DOHH2 (cell line): ENCODE measurements at regions not wholly inside any gene's neighbourhood (a gene's known extent, or its start where the extent isn't known, plus 50 kb on each side); places are given as distances from the start of the nearest gene placed in this dataset.

Source experiments
- H3F3A ChIP-seq: fragments of 200-600 bp; sonication (generic), shearing (Covaris generic); 2 replicates; pipeline ENCODE4 v1.6.0; 2016; ENCODE audit warnings: antibody characterized with exemption, mild to moderate bottlenecking; ENCODE audit not compliant: control insufficient read depth, insufficient read depth
- H3K27ac ChIP-seq: fragments of 200-600 bp; sonication (generic); 2 replicates; pipeline ENCODE4 v1.5.1; 2014; ENCODE audit warnings: low read depth, mild to moderate bottlenecking, low read length, moderate library complexity
- H3K27me3 ChIP-seq: fragments of 200-600 bp; sonication (generic); 2 replicates; pipeline ENCODE4 v1.6.1; 2014; ENCODE audit warnings: mild to moderate bottlenecking, low read length, mixed read lengths; ENCODE audit not compliant: control insufficient read depth
- H3K36me3 ChIP-seq: fragments of 200-600 bp; sonication (generic); 2 replicates; pipeline ENCODE4 v1.6.1; 2014; ENCODE audit warnings: mild to moderate bottlenecking, low read length, moderate library complexity, mixed read lengths; ENCODE audit not compliant: control insufficient read depth
- H3K4me1 ChIP-seq: fragments of 200-600 bp; sonication (generic); 2 replicates; pipeline ENCODE4 v1.6.1; 2014; ENCODE audit warnings: mild to moderate bottlenecking, low read length, mixed read lengths; ENCODE audit not compliant: control insufficient read depth
- H3K4me2 ChIP-seq: fragments of 200-600 bp; sonication (generic); 2 replicates; pipeline ENCODE4 v1.6.0; 2014; ENCODE audit warnings: mild to moderate bottlenecking, low read length, moderate library complexity
- H3K4me3 ChIP-seq: fragments of 200-600 bp; sonication (generic); 2 replicates; pipeline ENCODE4 v1.5.1; 2014; ENCODE audit warnings: mild to moderate bottlenecking, low read length, mixed read lengths
- H3K79me2 ChIP-seq: fragments of 200-600 bp; sonication (generic); 2 replicates; pipeline ENCODE4 v1.6.1; 2014; ENCODE audit warnings: mild to moderate bottlenecking, low read length, mixed read lengths; ENCODE audit not compliant: control insufficient read depth
- H3K9me2 ChIP-seq: fragments of 200-600 bp; sonication (generic); replicated peaks from 2 replicates; pipeline ENCODE4 v1.6.1; 2014; ENCODE audit warnings: mild to moderate bottlenecking, low read length, mixed read lengths; ENCODE audit not compliant: control insufficient read depth
- H3K9me3 ChIP-seq: fragments of 200-600 bp; sonication (generic); 2 replicates; pipeline ENCODE4 v1.6.1; 2014; ENCODE audit warnings: antibody characterized with exemption, low read length, mixed read lengths; ENCODE audit not compliant: control insufficient read depth, insufficient read depth
- H4K20me1 ChIP-seq: fragments of 200-600 bp; sonication (generic); 2 replicates; pipeline ENCODE4 v1.6.0; 2014; ENCODE audit warnings: low read depth, mild to moderate bottlenecking, antibody characterized with exemption, low read length, moderate library complexity; ENCODE audit not compliant: control insufficient read depth, insufficient read depth
- CTCF ChIP-seq: fragments of 200-600 bp; sonication (generic); IDR thresholded peaks from one replicate; pipeline ENCODE4 v1.5.1; 2014; ENCODE audit warnings: antibody characterized with exemption, mild to moderate bottlenecking, low read depth, low read length; ENCODE audit not compliant: poor library complexity, severe bottlenecking
- EZH2phosphoT487 ChIP-seq: fragments of 200-600 bp; sonication (generic); IDR thresholded peaks from 2 replicates; pipeline ENCODE4 v1.6.1; 2017; ENCODE audit warnings: borderline replicate concordance, mild to moderate bottlenecking, antibody characterized with exemption, low read length, moderate library complexity, mixed read lengths

DNA sequence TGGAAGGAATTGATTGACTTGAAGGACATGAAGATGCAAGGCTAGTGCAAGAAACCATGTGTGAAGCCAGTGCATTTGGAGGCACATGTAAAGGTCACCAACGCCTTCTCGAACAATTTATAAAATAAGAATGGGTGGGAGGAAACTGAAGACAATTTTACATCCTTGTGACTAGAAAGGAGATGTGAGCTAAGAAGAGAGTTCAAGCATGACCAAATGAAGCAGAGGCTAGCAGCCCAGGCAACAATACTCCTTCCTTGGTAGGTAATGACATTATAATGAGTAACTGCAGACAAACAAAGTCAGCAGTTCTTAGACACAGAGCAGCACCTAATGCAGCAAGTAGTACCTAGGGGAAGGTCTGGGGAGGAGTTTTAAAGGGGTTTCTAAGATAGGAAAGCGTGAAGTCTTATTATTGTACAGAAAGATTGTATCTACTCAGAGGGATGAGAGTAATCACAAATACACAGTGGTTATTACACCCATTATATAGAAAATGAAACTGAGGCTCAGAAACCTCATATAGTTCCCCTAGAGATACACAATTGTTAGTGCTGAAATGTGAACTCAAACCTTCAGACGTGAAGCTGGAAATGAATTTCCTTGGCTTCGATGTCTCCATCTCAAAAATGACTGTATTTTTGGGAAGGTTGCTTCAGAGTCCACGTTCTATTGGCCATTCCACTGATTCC, 56.1 kb downstream of the ATXN3L start:
- no peak overlapping the region for H3K27ac ChIP-seq
- no peaks in the 10 kb centered on the region for H3K79me2 ChIP-seq
- no peaks in the 10 kb centered on the region for H3K36me3 ChIP-seq
- no peaks in the 10 kb centered on the region for H3K27me3 ChIP-seq
- H3F3A ChIP-seq = no peaks in the 10 kb centered on the region
- H3K4me3 ChIP-seq = no peak overlapping the region
- H4K20me1 ChIP-seq = no peaks in the 10 kb centered on the region
- H3K4me1 ChIP-seq = peaks cover 13% of the 10 kb centered on the region
- no peaks in the 10 kb centered on the region for H3K9me2 ChIP-seq
- no peaks in the 10 kb centered on the region for H3K9me3 ChIP-seq
- 0 out of 2 replicates have a peak overlapping the region, but pooled peaks have one; percentile 16 for H3K4me2 ChIP-seq
- no peak for TF ChIP-seq EZH2phosphoT487
- TF ChIP-seq CTCF = no peak

DNA sequence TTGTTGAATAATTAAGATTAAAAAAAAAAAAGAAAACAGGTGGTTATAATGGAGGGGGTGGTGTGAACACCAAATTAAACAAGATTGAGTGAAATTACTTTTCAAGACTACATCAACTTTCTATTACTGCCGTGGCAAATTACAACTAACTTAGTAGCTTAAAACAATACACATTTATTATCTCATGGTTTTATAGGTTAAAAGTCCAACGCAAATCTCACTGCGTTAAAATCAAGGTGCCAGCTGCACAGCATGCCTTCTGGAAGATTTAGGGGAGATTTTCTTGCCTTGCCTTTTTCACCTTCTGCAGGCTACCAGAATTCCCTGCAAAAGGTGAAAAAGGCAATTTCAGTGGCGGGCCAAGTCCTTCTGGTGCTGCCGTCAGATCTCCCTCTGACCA, 58.5 kb downstream of the ATXN3L start:
- H4K20me1 ChIP-seq = no peaks in the 10 kb centered on the region
- no peaks in the 10 kb centered on the region for H3F3A ChIP-seq
- TF ChIP-seq CTCF = no peak
- no peak for TF ChIP-seq EZH2phosphoT487
- H3K4me2 ChIP-seq = no peak overlapping the region
- no peaks in the 10 kb centered on the region for H3K27me3 ChIP-seq
- no peak overlapping the region for H3K27ac ChIP-seq
- peaks cover 23% of the 10 kb centered on the region for H3K4me1 ChIP-seq
- no peak overlapping the region for H3K4me3 ChIP-seq
- no peaks in the 10 kb centered on the region for H3K9me3 ChIP-seq
- no peaks in the 10 kb centered on the region for H3K36me3 ChIP-seq
- H3K9me2 ChIP-seq = no peaks in the 10 kb centered on the region
- no peaks in the 10 kb centered on the region for H3K79me2 ChIP-seq

GRCh38 chrX:13260598-13260997, 59.3 kb downstream of the ATXN3L start:
- H3K9me2 ChIP-seq = no peaks in the 10 kb centered on the region
- no peaks in the 10 kb centered on the region for H4K20me1 ChIP-seq
- no peak overlapping the region for H3K4me3 ChIP-seq
- no peak for TF ChIP-seq CTCF
- TF ChIP-seq EZH2phosphoT487 = no peak
- H3K79me2 ChIP-seq = no peaks in the 10 kb centered on the region
- H3K4me1 ChIP-seq = peaks cover 25% of the 10 kb centered on the region
- H3K27me3 ChIP-seq = no peaks in the 10 kb centered on the region
- no peaks in the 10 kb centered on the region for H3K9me3 ChIP-seq
- H3F3A ChIP-seq = no peaks in the 10 kb centered on the region
- H3K4me2 ChIP-seq = no peak overlapping the region
- H3K27ac ChIP-seq = no peak overlapping the region
- H3K36me3 ChIP-seq = no peaks in the 10 kb centered on the region
